GM19043 (cell line): ENCODE measurements at regions not wholly inside any gene's neighbourhood (a gene's known extent, or its start where the extent isn't known, plus 50 kb on each side); places are given as distances from the start of the nearest gene placed in this dataset.
"Not testable (repeated sequence)": the region's sequence is repeated elsewhere in the genome, so short reads cannot be mapped to it uniquely, and the experiment has no call there.

Experiments used
- ATAC-seq: cut with Tn5 transposase; IDR thresholded peaks from one replicate; pipeline ENCODE4 v1.9.1; 2021; ENCODE audit warnings: low read depth; ENCODE audit not compliant: unreplicated experiment

- ATAC-seq, result no peak
Measured at GRCh38 chr1:60826320-60827094, 255.9 kb upstream of the NFIA start.

GRCh38 chr1:60825593-60825992 lies 256.8 kb upstream of the NFIA start:
- ATAC-seq, result no peak

- no peak for ATAC-seq
Measured at GRCh38 chr1:60823151-60823550, 259.2 kb upstream of the NFIA start.

- no peak for ATAC-seq
Measured at GRCh38 chr1:60822252-60822651, 260.1 kb upstream of the NFIA start.

GRCh38 chr1:60821156-60821555 lies 261.2 kb upstream of the NFIA start:
- ATAC-seq, result no peak

- ATAC-seq, result no peak
Measured at GRCh38 chr1:60818969-60819701, 263.2 kb upstream of the NFIA start.

GRCh38 chr1:60813071-60813470 lies 269.3 kb upstream of the NFIA start:
- no peak for ATAC-seq

DNA sequence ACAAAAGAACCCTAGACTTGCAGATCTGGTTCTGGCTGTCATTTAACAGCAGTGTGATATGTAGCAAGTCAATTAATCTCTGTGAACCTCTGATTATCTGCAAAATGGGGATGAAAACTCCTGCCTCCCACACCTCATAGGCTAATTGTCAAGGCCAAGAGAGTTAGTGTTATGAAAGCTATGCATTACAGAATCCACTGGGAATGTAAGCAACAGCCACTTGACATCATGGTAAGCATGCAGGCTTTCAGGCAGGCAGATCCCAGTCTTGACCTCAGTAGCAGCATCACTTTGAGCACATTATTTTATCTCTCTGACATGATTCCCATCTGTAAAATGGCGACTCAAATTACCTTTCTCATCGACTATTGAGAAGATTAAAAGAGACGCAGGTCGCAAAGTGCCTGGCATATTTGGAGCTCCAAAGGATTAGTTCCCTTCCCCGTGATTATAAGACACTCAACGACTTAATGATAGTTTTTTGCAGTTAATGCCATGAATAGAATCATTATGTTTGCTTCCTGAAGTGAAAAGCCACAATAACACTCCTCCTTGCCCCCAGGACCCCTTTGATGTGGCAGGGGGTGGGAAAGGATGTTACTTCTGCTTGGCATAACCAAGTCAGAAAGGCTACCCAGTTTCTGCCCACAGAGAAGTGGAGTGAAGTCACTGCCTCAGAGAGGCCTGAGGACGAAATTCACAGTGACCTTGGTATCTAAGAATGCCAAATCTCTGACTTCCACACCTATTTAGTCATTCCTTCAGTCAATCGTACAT lies 273.0 kb upstream of the NFIA start:
- no peak for ATAC-seq

GRCh38 chr1:60808676-60809075 lies 273.7 kb upstream of the NFIA start:
- no peak for ATAC-seq

DNA sequence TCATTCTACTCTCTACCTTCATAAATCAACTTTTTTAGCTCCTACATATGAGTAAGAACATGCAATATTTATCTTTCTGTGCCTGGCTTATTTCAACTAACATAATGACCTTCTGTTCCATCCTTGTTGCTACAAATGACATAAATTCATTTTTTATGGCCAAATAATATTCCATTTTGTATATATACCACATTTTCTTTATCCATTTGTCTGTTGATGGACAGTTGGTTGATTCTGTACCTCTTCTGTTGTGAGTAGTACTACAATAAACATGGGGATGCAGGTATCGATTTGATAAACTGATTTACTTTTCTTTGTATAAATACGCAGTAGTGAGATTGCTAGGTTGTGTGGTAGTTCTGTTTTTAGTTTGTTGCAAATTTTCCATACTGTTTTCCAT lies 279.5 kb upstream of the NFIA start:
- ATAC-seq, result no peak

- ATAC-seq, result no peak
Measured at GRCh38 chr1:60797351-60797750, 285.0 kb upstream of the NFIA start.

GRCh38 chr1:60791226-60791625 lies 291.1 kb upstream of the NFIA start:
- ATAC-seq, result no peak

- not testable (repeated sequence) for ATAC-seq
Measured at GRCh38 chr1:60773099-60773498, 309.3 kb upstream of the NFIA start.

DNA sequence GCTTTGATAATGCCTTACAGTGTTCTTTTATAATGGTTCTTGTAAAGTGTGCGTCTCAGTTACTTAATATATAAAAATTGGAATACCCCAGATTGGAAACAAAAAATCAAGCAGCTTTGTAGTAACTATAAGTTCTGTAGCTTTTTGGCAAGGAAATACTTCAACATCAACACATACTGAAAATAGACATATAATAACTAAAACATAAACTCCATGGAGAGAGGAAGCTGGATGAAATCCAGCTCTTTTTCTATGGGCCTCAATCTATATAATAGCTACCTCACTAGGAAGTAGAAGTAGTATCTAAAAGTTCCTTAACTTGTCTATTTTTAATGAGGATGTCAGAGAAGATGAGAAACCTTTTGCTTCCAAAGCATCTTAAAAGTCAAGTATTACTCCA lies 313.3 kb upstream of the NFIA start:
- ATAC-seq, result no peak

DNA sequence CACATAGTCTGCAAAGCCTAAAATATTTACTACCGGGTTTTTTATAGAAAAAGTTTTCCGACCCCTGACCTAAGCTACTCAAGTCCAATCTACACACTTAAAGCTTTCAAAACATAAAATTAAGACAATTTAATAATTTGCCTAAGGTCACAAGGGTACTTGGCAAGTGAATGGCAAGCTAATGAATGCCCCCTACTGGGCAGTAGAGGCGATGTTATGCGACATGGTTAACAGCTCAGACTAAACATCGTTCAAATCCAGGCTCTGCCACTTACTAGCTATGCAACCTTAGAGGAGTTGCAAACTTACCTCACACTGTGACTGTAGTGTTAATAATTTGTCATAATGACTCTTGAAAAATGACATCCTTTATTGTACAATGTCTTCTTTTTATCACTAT lies 317.2 kb upstream of the NFIA start:
- ATAC-seq, result no peak

- ATAC-seq, result no peak
Measured at GRCh38 chr1:60764489-60764888, 317.9 kb upstream of the NFIA start.

- ATAC-seq, result no peak
Measured at GRCh38 chr1:60763741-60764140, 318.6 kb upstream of the NFIA start.

- ATAC-seq, result no peak
Measured at GRCh38 chr1:60762911-60763310, 319.4 kb upstream of the NFIA start.

- no peak for ATAC-seq
Measured at GRCh38 chr1:60762176-60762575, 320.2 kb upstream of the NFIA start.

- ATAC-seq, result no peak
Measured at GRCh38 chr1:60759291-60759690, 323.1 kb upstream of the NFIA start.

GRCh38 chr1:60757485-60757884 lies 324.9 kb upstream of the NFIA start:
- ATAC-seq, result no peak
